Loucy (cell line): ENCODE measurements at regions not wholly inside any gene's neighbourhood (a gene's known extent, or its start where the extent isn't known, plus 50 kb on each side); places are given as distances from the start of the nearest gene placed in this dataset.

Experiments
- H2AFZ ChIP-seq: fragments of 200-600 bp; sonication (generic); 2 replicates; pipeline ENCODE4 v1.6.0; 2016; ENCODE audit warnings: antibody characterized with exemption, mild to moderate bottlenecking, low read length, moderate library complexity
- H3F3A ChIP-seq: fragments of 200-600 bp; 2 replicates; pipeline ENCODE4 v1.6.0; 2016; ENCODE audit warnings: antibody characterized with exemption, low read depth, mild to moderate bottlenecking
- H3K27me3 ChIP-seq: fragments of 200-600 bp; sonication (generic); 2 replicates; pipeline ENCODE4 v1.6.1; 2014; ENCODE audit warnings: low read length, mild to moderate bottlenecking; ENCODE audit not compliant: insufficient read depth, poor library complexity, severe bottlenecking
- H3K36me3 ChIP-seq: fragments of 200-600 bp; sonication (generic); 2 replicates; pipeline ENCODE4 v1.6.1; 2016; ENCODE audit warnings: low read length; ENCODE audit not compliant: insufficient read depth
- H3K4me1 ChIP-seq: fragments of 200-600 bp; sonication (generic); 2 replicates; pipeline ENCODE4 v1.5.1; 2014; ENCODE audit warnings: low read length, mild to moderate bottlenecking; ENCODE audit not compliant: insufficient read depth, poor library complexity, severe bottlenecking
- H3K4me2 ChIP-seq: fragments of 200-600 bp; sonication (generic); 2 replicates; pipeline ENCODE4 v1.6.0; 2014; ENCODE audit warnings: antibody characterized with exemption, low read length, low read depth, mild to moderate bottlenecking; ENCODE audit not compliant: poor library complexity, severe bottlenecking
- H3K4me3 ChIP-seq: fragments of 200-600 bp; sonication (generic); 2 replicates; pipeline ENCODE4 v1.5.1; 2014; ENCODE audit warnings: low read length, mild to moderate bottlenecking, mixed read lengths; ENCODE audit not compliant: poor library complexity, severe bottlenecking
- H3K79me2 ChIP-seq: fragments of 200-600 bp; sonication (generic); 2 replicates; pipeline ENCODE4 v1.6.1; 2014; ENCODE audit warnings: low read length; ENCODE audit not compliant: insufficient read depth
- H3K9ac ChIP-seq: fragments of 200-600 bp; sonication (generic); 2 replicates; pipeline ENCODE4 v1.6.0; 2014; ENCODE audit warnings: mild to moderate bottlenecking, low read depth, low read length, moderate library complexity; ENCODE audit not compliant: poor library complexity, severe bottlenecking
- H3K9me2 ChIP-seq: fragments of 200-600 bp; sonication (generic); replicated peaks from 2 replicates; pipeline ENCODE4 v1.6.1; 2016; ENCODE audit warnings: low read depth, low read length, mixed read lengths
- H3K9me3 ChIP-seq: fragments of 200-600 bp; sonication (generic); 2 replicates; pipeline ENCODE4 v1.6.1; 2014; ENCODE audit warnings: mild to moderate bottlenecking, antibody characterized with exemption, low read length, low read depth; ENCODE audit not compliant: insufficient read depth
- H4K20me1 ChIP-seq: fragments of 200-600 bp; sonication (generic); 2 replicates; pipeline ENCODE4 v1.6.0; 2014; ENCODE audit warnings: antibody characterized with exemption, low read length, mild to moderate bottlenecking; ENCODE audit not compliant: insufficient read depth, poor library complexity, severe bottlenecking
- EZH2phosphoT487 ChIP-seq: fragments of 200-600 bp; IDR thresholded peaks from 2 replicates; pipeline ENCODE4 v1.6.1; 2018; ENCODE audit warnings: antibody characterized with exemption, mild to moderate bottlenecking, moderate library complexity, borderline replicate concordance
- TF ChIP-seq, protein P1 (sequence below): fragments of 200-600 bp; sonication (generic); conservative IDR thresholded peaks from 2 replicates; pipeline ENCODE4 v1.5.1; 2014; ENCODE audit warnings: mild to moderate bottlenecking, antibody characterized with exemption, low read length

DNA sequence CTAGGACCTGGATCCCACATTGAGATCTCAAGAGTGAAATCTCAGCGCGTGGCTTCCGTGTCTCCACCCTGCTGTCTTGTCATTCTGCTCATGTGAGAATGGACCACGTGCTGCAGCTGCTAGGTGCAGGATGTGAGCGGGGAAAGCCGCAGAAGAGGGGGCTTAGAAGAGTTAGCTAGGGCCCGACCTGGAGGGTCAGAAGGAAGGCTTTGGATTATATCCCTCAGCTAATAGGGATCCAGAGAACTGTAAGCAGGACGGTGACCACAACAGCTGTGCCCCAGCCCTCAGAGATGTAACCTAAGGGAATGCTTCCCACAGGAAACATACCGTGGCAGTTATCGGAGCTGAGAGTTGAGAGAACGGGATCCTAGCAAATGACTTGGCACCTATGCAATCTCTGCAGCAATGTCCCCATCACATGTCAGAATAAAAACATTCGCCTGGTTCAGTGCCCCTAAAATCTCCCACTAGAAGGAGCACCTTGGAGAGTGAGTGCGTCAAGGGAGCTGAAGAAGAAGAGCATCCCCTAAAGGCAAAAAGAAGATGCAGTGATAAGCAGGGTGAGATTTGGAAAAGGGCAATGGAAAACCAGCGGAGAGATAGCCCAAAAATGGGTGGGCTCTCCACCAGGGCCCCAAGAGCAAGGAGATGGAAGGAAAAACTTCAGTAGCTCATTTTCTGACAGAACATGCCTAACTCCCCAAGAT lies 76.9 kb upstream of the ST8SIA2 start:
- TF ChIP-seq, protein P1, sequence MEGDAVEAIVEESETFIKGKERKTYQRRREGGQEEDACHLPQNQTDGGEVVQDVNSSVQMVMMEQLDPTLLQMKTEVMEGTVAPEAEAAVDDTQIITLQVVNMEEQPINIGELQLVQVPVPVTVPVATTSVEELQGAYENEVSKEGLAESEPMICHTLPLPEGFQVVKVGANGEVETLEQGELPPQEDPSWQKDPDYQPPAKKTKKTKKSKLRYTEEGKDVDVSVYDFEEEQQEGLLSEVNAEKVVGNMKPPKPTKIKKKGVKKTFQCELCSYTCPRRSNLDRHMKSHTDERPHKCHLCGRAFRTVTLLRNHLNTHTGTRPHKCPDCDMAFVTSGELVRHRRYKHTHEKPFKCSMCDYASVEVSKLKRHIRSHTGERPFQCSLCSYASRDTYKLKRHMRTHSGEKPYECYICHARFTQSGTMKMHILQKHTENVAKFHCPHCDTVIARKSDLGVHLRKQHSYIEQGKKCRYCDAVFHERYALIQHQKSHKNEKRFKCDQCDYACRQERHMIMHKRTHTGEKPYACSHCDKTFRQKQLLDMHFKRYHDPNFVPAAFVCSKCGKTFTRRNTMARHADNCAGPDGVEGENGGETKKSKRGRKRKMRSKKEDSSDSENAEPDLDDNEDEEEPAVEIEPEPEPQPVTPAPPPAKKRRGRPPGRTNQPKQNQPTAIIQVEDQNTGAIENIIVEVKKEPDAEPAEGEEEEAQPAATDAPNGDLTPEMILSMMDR = no peak
- no peak for TF ChIP-seq EZH2phosphoT487
- no peak overlapping the region for H3K9ac ChIP-seq
- no peak overlapping the region for H2AFZ ChIP-seq
- H4K20me1 ChIP-seq = no peaks in the 10 kb centered on the region
- H3K36me3 ChIP-seq = no peaks in the 10 kb centered on the region
- no peaks in the 10 kb centered on the region for H3K9me2 ChIP-seq
- H3K9me3 ChIP-seq = no peaks in the 10 kb centered on the region
- no peak overlapping the region for H3K4me3 ChIP-seq
- no peaks in the 10 kb centered on the region for H3F3A ChIP-seq
- H3K4me2 ChIP-seq = no peak overlapping the region
- no peaks in the 10 kb centered on the region for H3K4me1 ChIP-seq
- no peaks in the 10 kb centered on the region for H3K79me2 ChIP-seq
- no peaks in the 10 kb centered on the region for H3K27me3 ChIP-seq

DNA sequence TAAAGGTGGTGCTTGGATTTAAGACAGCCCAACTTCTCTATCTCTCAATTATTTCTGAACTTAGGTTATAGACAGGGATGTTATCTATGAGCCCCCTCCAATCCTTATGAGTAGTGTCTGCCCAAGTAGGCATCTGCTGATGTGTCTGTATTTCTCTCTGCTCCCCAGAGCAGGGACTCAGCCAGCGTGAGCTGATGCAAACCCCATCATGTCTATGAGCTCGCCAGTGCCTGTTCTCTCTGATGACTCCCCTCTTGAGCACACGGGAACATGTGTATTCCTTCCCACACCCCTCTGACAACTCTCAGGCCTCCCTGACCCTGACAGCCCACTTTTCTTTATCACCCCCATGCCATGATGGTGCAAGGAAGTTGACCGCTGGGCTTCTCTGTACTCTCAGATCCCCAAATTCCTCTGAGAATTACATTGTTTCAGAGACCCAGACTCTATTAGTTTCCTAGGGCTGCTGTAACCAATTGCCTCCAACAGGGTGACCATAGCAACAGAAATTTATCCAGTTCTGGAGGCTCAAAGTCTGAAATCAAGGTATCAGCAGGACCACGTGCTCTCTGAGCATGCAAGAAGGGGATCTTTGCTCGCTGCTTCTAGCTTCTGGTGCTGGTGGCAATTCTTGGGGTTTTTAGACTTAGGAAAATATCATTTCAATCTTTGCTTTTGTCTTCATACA lies 73.5 kb upstream of the ST8SIA2 start:
- no peak overlapping the region for H3K4me3 ChIP-seq
- H3K9ac ChIP-seq = no peak overlapping the region
- no peaks in the 10 kb centered on the region for H3K27me3 ChIP-seq
- no peaks in the 10 kb centered on the region for H3K9me2 ChIP-seq
- H3K36me3 ChIP-seq = no peaks in the 10 kb centered on the region
- H3K4me2 ChIP-seq = no peak overlapping the region
- no peaks in the 10 kb centered on the region for H3K9me3 ChIP-seq
- H3F3A ChIP-seq = no peaks in the 10 kb centered on the region
- no peaks in the 10 kb centered on the region for H3K79me2 ChIP-seq
- no peak overlapping the region for H2AFZ ChIP-seq
- TF ChIP-seq, protein P1 = no peak
- no peak for TF ChIP-seq EZH2phosphoT487
- H3K4me1 ChIP-seq = no peaks in the 10 kb centered on the region
- no peaks in the 10 kb centered on the region for H4K20me1 ChIP-seq

DNA sequence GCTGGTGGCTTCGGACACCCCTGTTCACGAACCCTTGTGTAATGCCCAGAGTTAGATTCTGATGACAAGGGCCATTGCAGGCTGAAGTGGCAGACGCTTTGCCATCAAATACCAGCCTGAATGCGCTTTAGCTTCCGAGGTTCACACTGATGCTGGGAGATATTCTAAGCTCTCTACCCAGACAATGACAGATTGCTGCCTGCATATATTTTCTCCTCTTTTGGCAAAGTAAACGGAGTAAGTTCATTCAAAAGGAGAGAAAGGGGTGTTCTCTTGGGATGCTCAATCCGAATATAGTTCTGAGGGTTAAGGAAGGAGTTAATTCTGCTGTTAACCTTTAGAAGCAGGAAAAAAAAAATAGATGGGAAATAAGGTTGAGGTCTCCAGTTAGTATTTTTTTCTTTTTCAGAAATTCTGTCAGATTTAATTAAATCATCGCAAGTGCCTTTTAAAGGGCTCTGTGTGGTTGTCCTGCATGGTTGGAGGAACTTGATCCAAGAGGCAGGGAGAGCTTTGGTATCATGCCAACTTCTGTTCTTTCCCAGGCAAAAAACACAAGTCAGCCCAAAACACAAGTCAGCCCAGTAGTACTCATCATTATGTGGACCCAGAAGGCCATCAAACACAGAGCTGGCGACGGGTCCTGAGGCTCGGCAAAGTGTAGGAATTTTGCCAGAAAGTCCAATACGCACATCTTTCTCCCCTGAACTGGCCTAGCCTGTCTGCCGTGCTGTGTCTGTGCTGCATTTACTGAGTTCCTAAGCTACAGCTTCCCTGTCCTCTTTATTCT lies 70.9 kb upstream of the ST8SIA2 start:
- Histone ChIP-seq H2AFZ (no peak overlapping the region), H3K4me1 (no peaks in the 10 kb centered on the region), H4K20me1 (no peaks in the 10 kb centered on the region), H3K79me2 (no peaks in the 10 kb centered on the region), H3K9me3 (no peaks in the 10 kb centered on the region), H3K27me3 (no peaks in the 10 kb centered on the region), H3K9me2 (no peaks in the 10 kb centered on the region), H3K36me3 (no peaks in the 10 kb centered on the region), H3F3A (no peaks in the 10 kb centered on the region), H3K4me2 (no peak overlapping the region), H3K4me3 (no peak overlapping the region), H3K9ac (no peak overlapping the region)
- no peak for TF ChIP-seq EZH2phosphoT487
- TF ChIP-seq, protein P1 = no peak
